ENCODE measurements at regions not wholly inside any gene's neighbourhood (a gene's known extent, or its start where the extent isn't known, plus 50 kb on each side); places are given as distances from the start of the nearest gene placed in this dataset.

DNA sequence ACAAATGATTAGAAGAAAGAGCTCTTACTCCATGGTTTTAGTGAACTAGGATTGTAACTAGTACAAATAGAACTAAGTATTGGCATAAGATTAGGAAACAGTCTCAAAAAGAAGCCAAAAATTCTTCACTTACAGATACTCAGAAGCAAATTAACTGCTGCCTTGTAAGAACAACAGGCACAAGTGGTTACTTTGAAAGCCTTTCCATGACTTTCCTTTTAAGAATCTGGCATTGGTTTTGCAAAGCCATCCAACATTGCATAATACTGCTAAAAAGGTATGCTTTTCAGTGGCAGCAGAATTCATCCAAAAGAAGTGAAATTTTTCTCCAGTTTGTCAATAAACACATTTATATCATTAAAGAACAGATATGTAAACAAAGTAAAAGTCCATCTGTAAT is 126.8 kb upstream of the ODAD2 start:
- Histone ChIP-seq H3K9me3 (ENCODE audit: low read length) (no peaks in the 10 kb centered on the region), H3K27ac (ENCODE audit: low read depth, low read length) (no peak overlapping the region), H3K27me3 (ENCODE audit: control insufficient read depth in 1 of 2, insufficient read depth in 2 of 2, low read length in 2 of 2) (no peaks in the 10 kb centered on the region), H3K36me3 (ENCODE audit: insufficient read depth, low read length) (peaks cover 4% of the 10 kb centered on the region), H3K9ac (ENCODE audit: low read length) (no peak overlapping the region), H3K4me3 (ENCODE audit: low read depth in 1 of 2, low read length in 2 of 2) (no peak overlapping the region), H3K4me1 (ENCODE audit: insufficient read depth, low read length) (no peaks in the 10 kb centered on the region)

DNA sequence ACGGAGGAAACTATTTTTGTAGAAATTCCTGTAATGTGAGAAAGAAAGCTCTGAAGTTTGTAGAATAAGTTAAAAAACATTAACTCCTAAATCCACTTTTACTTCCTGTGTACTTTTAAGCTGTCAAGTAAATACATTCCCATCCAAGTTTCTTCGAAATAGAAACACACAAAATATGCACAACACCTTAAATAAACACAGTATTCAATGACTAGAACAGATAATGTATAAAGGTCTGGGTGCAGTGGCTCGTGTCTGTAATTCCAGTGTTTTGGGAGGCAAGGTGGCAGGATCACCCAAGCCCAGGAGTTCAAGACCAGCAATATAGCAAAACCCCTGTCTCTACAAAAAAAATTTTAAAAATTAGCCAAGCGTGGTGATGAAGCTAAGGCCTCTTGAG is 121.9 kb upstream of the ODAD2 start:
- peaks cover 10% of the 10 kb centered on the region for H3K36me3 ChIP-seq (ENCODE audit: insufficient read depth, low read length)
- no peak overlapping the region for H3K4me3 ChIP-seq (ENCODE audit: low read depth in 1 of 2, low read length in 2 of 2)
- no peaks in the 10 kb centered on the region for H3K4me1 ChIP-seq (ENCODE audit: insufficient read depth, low read length)
- no peaks in the 10 kb centered on the region for H3K27me3 ChIP-seq (ENCODE audit: control insufficient read depth in 1 of 2, insufficient read depth in 2 of 2, low read length in 2 of 2)
- no peaks in the 10 kb centered on the region for H3K9me3 ChIP-seq (ENCODE audit: low read length)
- H3K27ac ChIP-seq (ENCODE audit: low read depth, low read length), result no peak overlapping the region
- H3K9ac ChIP-seq (ENCODE audit: low read length), result no peak overlapping the region

GRCh38 chr10:28120043-28120749 is 121.3 kb upstream of the ODAD2 start:
- no peaks in the 10 kb centered on the region for H3K9me3 ChIP-seq (ENCODE audit: low read length)
- H3K36me3 ChIP-seq (ENCODE audit: insufficient read depth, low read length), result peaks cover 10% of the 10 kb centered on the region
- H3K9ac ChIP-seq (ENCODE audit: low read length), result no peak overlapping the region
- no peaks in the 10 kb centered on the region for H3K4me1 ChIP-seq (ENCODE audit: insufficient read depth, low read length)
- no peak overlapping the region for H3K4me3 ChIP-seq (ENCODE audit: low read depth in 1 of 2, low read length in 2 of 2)
- H3K27ac ChIP-seq (ENCODE audit: low read depth, low read length), result no peak overlapping the region
- H3K27me3 ChIP-seq (ENCODE audit: control insufficient read depth in 1 of 2, insufficient read depth in 2 of 2, low read length in 2 of 2), result no peaks in the 10 kb centered on the region

DNA sequence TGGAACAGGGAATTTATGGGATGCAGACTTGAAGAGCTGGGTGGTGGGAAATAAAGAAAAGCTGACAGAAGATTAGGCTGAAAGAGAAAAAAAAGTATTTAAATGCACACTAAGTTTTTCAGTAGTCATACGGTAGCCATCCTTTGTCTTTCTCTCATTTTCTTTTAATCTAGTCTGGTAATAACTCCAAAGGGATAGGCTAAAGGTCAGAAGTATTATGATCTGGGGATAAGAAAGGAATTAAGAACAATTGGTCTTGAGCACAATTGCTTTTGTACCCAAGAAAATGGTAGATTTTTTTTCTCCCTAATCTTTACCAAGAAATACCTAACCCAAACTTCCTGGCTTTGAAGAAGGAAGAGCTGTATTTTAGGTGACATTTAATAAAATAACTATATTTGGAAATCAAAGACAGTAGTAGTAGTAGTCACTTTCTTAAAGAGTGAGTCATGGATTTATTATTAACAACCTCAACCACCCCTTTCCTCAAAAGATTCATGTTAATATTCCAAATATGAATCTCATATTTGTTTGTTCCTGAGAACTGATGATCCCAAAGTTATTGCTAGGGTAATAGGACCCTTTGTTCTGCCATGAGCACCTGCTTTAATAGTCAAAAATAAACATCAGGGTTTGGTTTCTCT is 120.2 kb upstream of the ODAD2 start:
- no peaks in the 10 kb centered on the region for H3K4me1 ChIP-seq (ENCODE audit: insufficient read depth, low read length)
- H3K27me3 ChIP-seq (ENCODE audit: control insufficient read depth in 1 of 2, insufficient read depth in 2 of 2, low read length in 2 of 2), result no peaks in the 10 kb centered on the region
- no peaks in the 10 kb centered on the region for H3K9me3 ChIP-seq (ENCODE audit: low read length)
- H3K27ac ChIP-seq (ENCODE audit: low read depth, low read length), result no peak overlapping the region
- peaks cover 6% of the 10 kb centered on the region for H3K36me3 ChIP-seq (ENCODE audit: insufficient read depth, low read length)
- H3K4me3 ChIP-seq (ENCODE audit: low read depth in 1 of 2, low read length in 2 of 2), result no peak overlapping the region
- no peak overlapping the region for H3K9ac ChIP-seq (ENCODE audit: low read length)

DNA sequence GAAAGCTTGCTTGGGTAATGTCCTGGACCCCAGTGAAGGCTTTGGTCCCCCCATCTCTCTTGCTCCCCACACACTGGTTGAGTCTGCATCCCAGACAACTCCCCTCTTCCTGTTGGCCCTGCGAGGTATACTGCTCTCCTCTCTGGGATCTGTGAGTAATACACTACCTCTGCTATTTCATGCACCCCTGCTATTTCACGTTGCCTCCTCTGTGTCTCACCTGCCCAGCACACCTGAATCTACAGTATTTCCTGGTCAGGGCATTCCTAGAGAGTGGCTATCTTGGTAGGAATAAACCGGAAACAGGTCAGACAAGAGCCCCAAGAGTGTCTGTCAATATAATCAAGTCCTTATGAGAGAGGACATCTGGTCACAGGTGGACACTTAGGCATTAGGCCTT is 114.3 kb upstream of the ODAD2 start:
- no peaks in the 10 kb centered on the region for H3K4me1 ChIP-seq (ENCODE audit: insufficient read depth, low read length)
- H3K4me3 ChIP-seq (ENCODE audit: low read depth in 1 of 2, low read length in 2 of 2), result no peak overlapping the region
- no peaks in the 10 kb centered on the region for H3K9me3 ChIP-seq (ENCODE audit: low read length)
- no peak overlapping the region for H3K9ac ChIP-seq (ENCODE audit: low read length)
- H3K27me3 ChIP-seq (ENCODE audit: control insufficient read depth in 1 of 2, insufficient read depth in 2 of 2, low read length in 2 of 2), result no peaks in the 10 kb centered on the region
- no peaks in the 10 kb centered on the region for H3K36me3 ChIP-seq (ENCODE audit: insufficient read depth, low read length)
- H3K27ac ChIP-seq (ENCODE audit: low read depth, low read length), result no peak overlapping the region

GRCh38 chr10:28111712-28112111 is 112.8 kb upstream of the ODAD2 start:
- H3K4me3 ChIP-seq (ENCODE audit: low read depth in 1 of 2, low read length in 2 of 2), result no peak overlapping the region
- H3K9ac ChIP-seq (ENCODE audit: low read length), result no peak overlapping the region
- no peaks in the 10 kb centered on the region for H3K9me3 ChIP-seq (ENCODE audit: low read length)
- H3K27ac ChIP-seq (ENCODE audit: low read depth, low read length), result no peak overlapping the region
- no peaks in the 10 kb centered on the region for H3K27me3 ChIP-seq (ENCODE audit: control insufficient read depth in 1 of 2, insufficient read depth in 2 of 2, low read length in 2 of 2)
- no peaks in the 10 kb centered on the region for H3K36me3 ChIP-seq (ENCODE audit: insufficient read depth, low read length)
- no peaks in the 10 kb centered on the region for H3K4me1 ChIP-seq (ENCODE audit: insufficient read depth, low read length)

GRCh38 chr10:28105561-28105960 is 106.7 kb upstream of the ODAD2 start:
- Histone ChIP-seq H3K27me3 (ENCODE audit: control insufficient read depth in 1 of 2, insufficient read depth in 2 of 2, low read length in 2 of 2) (no peaks in the 10 kb centered on the region), H3K9me3 (ENCODE audit: low read length) (no peaks in the 10 kb centered on the region), H3K4me3 (ENCODE audit: low read depth in 1 of 2, low read length in 2 of 2) (no peak overlapping the region), H3K9ac (ENCODE audit: low read length) (no peak overlapping the region), H3K27ac (ENCODE audit: low read depth, low read length) (no peak overlapping the region), H3K4me1 (ENCODE audit: insufficient read depth, low read length) (no peaks in the 10 kb centered on the region), H3K36me3 (ENCODE audit: insufficient read depth, low read length) (peaks cover 4% of the 10 kb centered on the region)

GRCh38 chr10:28097633-28098032 is 98.8 kb upstream of the ODAD2 start:
- H3K27me3 ChIP-seq (ENCODE audit: control insufficient read depth in 1 of 2, insufficient read depth in 2 of 2, low read length in 2 of 2), result no peaks in the 10 kb centered on the region
- no peaks in the 10 kb centered on the region for H3K4me1 ChIP-seq (ENCODE audit: insufficient read depth, low read length)
- no peak overlapping the region for H3K4me3 ChIP-seq (ENCODE audit: low read depth in 1 of 2, low read length in 2 of 2)
- no peaks in the 10 kb centered on the region for H3K36me3 ChIP-seq (ENCODE audit: insufficient read depth, low read length)
- no peaks in the 10 kb centered on the region for H3K9me3 ChIP-seq (ENCODE audit: low read length)
- no peak overlapping the region for H3K9ac ChIP-seq (ENCODE audit: low read length)
- H3K27ac ChIP-seq (ENCODE audit: low read depth, low read length), result no peak overlapping the region

DNA sequence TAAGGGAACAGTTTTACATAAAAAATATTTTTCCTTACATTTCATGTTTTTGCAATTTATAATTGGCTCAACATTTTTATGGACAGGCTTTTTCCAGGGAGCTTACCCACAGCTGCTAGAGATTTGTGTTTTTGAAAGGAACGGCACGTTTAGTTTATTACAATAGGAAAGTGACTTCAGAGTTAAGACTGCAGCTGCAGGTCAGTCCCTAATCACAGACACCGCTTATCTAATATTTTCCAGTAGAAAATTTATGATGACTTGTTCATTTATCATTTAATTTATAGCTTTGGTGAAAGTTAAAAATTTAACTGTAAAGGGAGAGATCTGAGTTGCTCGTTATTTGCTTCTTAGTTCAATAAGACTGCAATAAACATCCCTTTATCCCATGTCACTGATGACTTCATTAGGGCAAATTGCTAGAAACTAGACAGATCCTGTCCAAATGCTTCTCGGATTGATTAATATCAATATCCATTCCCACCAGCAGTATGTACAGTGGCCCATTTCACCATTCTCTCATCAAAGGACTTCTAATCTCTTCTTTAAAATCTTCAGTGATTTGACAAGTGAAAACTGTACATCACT is 97.0 kb upstream of the ODAD2 start:
- Histone ChIP-seq H3K36me3 (ENCODE audit: insufficient read depth, low read length) (no peaks in the 10 kb centered on the region), H3K4me3 (ENCODE audit: low read depth in 1 of 2, low read length in 2 of 2) (no peak overlapping the region), H3K4me1 (ENCODE audit: insufficient read depth, low read length) (no peaks in the 10 kb centered on the region), H3K9me3 (ENCODE audit: low read length) (no peaks in the 10 kb centered on the region), H3K27me3 (ENCODE audit: control insufficient read depth in 1 of 2, insufficient read depth in 2 of 2, low read length in 2 of 2) (no peaks in the 10 kb centered on the region), H3K27ac (ENCODE audit: low read depth, low read length) (no peak overlapping the region), H3K9ac (ENCODE audit: low read length) (no peak overlapping the region)

DNA sequence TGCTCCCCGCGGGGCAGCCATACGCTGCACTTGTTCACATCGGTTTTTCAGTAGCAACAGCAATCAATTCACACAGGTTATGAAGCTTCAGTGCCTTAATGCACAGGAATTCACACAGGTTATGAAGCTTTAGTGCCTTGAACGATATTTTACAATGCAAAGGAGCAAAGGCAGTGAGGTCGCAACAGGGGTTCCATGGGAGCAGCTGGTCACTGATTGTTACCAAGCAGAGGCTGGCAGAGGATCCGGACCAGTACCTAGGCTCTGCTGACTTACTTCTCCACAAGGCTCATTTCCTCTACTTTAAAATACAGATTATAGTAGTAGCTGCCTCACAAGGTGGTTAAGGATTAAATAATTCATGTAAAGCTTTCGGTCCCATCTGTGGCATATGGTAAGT is 95.2 kb upstream of the ODAD2 start:
- Histone ChIP-seq H3K9me3 (ENCODE audit: low read length) (no peaks in the 10 kb centered on the region), H3K36me3 (ENCODE audit: insufficient read depth, low read length) (peaks cover 4% of the 10 kb centered on the region), H3K27ac (ENCODE audit: low read depth, low read length) (no peak overlapping the region), H3K4me3 (ENCODE audit: low read depth in 1 of 2, low read length in 2 of 2) (no peak overlapping the region), H3K27me3 (ENCODE audit: control insufficient read depth in 1 of 2, insufficient read depth in 2 of 2, low read length in 2 of 2) (no peaks in the 10 kb centered on the region), H3K9ac (ENCODE audit: low read length) (no peak overlapping the region), H3K4me1 (ENCODE audit: insufficient read depth, low read length) (no peaks in the 10 kb centered on the region)

DNA sequence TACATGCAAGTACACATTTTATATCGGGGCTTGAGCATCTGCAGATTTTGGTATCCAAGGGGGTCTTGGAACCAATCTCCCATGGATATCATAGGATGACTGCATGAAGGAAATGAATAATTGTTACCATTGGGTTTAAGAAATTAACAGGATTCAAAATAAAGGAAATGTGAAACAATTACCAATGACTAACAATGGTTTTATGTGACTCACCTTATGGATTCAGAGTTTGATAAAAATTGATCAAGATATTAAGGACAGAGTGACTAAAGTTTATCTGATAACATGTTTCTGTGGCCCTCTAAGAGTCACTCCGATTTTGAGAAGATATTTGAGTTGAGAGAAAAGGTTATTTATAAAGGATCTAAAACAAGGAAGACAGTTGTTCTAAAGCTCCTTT is 93.0 kb upstream of the ODAD2 start:
- H3K27ac ChIP-seq (ENCODE audit: low read depth, low read length), result no peak overlapping the region
- no peaks in the 10 kb centered on the region for H3K4me1 ChIP-seq (ENCODE audit: insufficient read depth, low read length)
- H3K9ac ChIP-seq (ENCODE audit: low read length), result no peak overlapping the region
- H3K36me3 ChIP-seq (ENCODE audit: insufficient read depth, low read length), result peaks cover 20% of the 10 kb centered on the region
- no peaks in the 10 kb centered on the region for H3K9me3 ChIP-seq (ENCODE audit: low read length)
- no peak overlapping the region for H3K4me3 ChIP-seq (ENCODE audit: low read depth in 1 of 2, low read length in 2 of 2)
- no peaks in the 10 kb centered on the region for H3K27me3 ChIP-seq (ENCODE audit: control insufficient read depth in 1 of 2, insufficient read depth in 2 of 2, low read length in 2 of 2)

DNA sequence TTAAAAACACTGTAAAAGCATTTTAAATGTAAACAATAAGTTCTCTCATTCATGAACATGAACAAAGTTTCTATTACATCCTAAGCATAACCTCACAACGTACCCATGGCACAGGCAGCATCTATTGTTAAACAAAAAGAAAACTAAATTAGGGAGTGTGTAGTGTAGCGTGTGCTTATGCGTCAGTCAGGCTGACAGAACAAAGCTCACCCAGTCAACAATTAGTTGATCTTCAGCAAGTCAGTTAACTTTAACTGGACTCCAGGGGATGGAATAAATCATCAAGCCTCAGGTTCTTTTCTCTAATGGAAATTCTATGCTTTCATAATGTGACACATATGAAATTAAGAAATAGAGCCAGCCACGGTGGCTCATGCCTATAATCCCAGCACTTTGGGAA is 91.6 kb upstream of the ODAD2 start:
- no peaks in the 10 kb centered on the region for H3K9me3 ChIP-seq (ENCODE audit: low read length)
- H3K4me1 ChIP-seq (ENCODE audit: insufficient read depth, low read length), result no peaks in the 10 kb centered on the region
- H3K36me3 ChIP-seq (ENCODE audit: insufficient read depth, low read length), result peaks cover 20% of the 10 kb centered on the region
- no peaks in the 10 kb centered on the region for H3K27me3 ChIP-seq (ENCODE audit: control insufficient read depth in 1 of 2, insufficient read depth in 2 of 2, low read length in 2 of 2)
- H3K27ac ChIP-seq (ENCODE audit: low read depth, low read length), result no peak overlapping the region
- H3K4me3 ChIP-seq (ENCODE audit: low read depth in 1 of 2, low read length in 2 of 2), result no peak overlapping the region
- H3K9ac ChIP-seq (ENCODE audit: low read length), result no peak overlapping the region

Data from muscle layer of colon (tissue), 2 donors.